Stomach (tissue), 4 donors: ENCODE measurements at regions not wholly inside any gene's neighbourhood (a gene's known extent, or its start where the extent isn't known, plus 50 kb on each side); places are given as distances from the start of the nearest gene placed in this dataset.

Experiments used
- EP300 ChIP-seq: sonication (generic); formaldehyde crosslinking; IDR thresholded peaks from one replicate; pipeline ENCODE4 v1.6.1; 2017; ENCODE audit warnings: antibody characterized with exemption
- POLR2A ChIP-seq, 4 donors: fragments of 450-650 bp; IDR thresholded peaks; one replicate each; pipeline ENCODE4 v1.6.1; 2016; ENCODE audit warnings: antibody characterized with exemption in 4 of 4, control low read depth in 2 of 4, mild to moderate bottlenecking in 1 of 4, moderate library complexity in 1 of 4
- POLR2AphosphoS5 ChIP-seq, 3 donors: sonication (generic); formaldehyde crosslinking; IDR thresholded peaks; one replicate each; pipeline ENCODE4 v1.6.1; 2016; ENCODE audit warnings: antibody characterized with exemption in 3 of 3
- TF ChIP-seq, protein P1 (sequence below), 7 experiments: fragments of 450-650 bp in 4 of 7; fragments of 200-600 bp in 3 of 7; sonication (generic) in 3 of 7; IDR thresholded peaks; one replicate each; pipeline ENCODE4 v1.5.1; 2016 to 2019; ENCODE audit warnings: antibody characterized with exemption in 7 of 7, control low read depth in 2 of 7, mild to moderate bottlenecking in 1 of 7

DNA sequence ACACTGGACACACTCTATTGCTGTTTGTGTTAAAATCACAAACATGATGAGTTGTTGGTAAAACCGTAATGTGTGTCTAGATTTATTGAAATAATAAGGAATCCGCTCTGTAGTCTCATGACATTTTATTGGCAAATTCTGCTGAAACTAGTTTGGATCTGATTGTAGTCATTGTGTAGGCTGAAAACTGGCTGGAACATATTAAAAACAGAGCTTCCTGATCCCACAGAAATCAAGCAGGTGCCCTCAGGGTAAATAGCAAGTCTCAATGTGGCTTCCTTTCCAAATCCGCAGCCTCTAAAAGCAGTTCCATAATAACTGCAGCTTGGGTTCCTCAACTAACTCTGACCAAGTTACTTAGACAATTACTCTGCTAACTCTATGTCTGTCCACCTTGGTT, 427.5 kb upstream of the KIF2A start:
- TF ChIP-seq, protein P1, sequence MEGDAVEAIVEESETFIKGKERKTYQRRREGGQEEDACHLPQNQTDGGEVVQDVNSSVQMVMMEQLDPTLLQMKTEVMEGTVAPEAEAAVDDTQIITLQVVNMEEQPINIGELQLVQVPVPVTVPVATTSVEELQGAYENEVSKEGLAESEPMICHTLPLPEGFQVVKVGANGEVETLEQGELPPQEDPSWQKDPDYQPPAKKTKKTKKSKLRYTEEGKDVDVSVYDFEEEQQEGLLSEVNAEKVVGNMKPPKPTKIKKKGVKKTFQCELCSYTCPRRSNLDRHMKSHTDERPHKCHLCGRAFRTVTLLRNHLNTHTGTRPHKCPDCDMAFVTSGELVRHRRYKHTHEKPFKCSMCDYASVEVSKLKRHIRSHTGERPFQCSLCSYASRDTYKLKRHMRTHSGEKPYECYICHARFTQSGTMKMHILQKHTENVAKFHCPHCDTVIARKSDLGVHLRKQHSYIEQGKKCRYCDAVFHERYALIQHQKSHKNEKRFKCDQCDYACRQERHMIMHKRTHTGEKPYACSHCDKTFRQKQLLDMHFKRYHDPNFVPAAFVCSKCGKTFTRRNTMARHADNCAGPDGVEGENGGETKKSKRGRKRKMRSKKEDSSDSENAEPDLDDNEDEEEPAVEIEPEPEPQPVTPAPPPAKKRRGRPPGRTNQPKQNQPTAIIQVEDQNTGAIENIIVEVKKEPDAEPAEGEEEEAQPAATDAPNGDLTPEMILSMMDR (IDR thresholded peaks at IDR 0.05): no peak
- TF ChIP-seq POLR2A (IDR thresholded peaks at IDR 0.05) (no peak), POLR2AphosphoS5 (IDR thresholded peaks at IDR 0.05) (no peak), EP300 (no peak)
